HL-60 (cell line): ENCODE measurements at regions not wholly inside any gene's neighbourhood (a gene's known extent, or its start where the extent isn't known, plus 50 kb on each side); places are given as distances from the start of the nearest gene placed in this dataset.

Source experiments
- GABPA ChIP-seq: IDR thresholded peaks from 2 replicates; pipeline ENCODE4 v1.6.1; 2012; ENCODE audit warnings: low read depth
- POLR2AphosphoS5 ChIP-seq: IDR thresholded peaks from 2 replicates; pipeline ENCODE4 v1.6.1; 2012; ENCODE audit warnings: low read depth
- REST ChIP-seq: IDR thresholded peaks from 2 replicates; pipeline ENCODE4 v1.6.1; 2012; ENCODE audit warnings: low read depth; ENCODE audit not compliant: insufficient replicate concordance
- TF ChIP-seq, protein P1 (sequence below): IDR thresholded peaks from one replicate; pipeline ENCODE4 v1.5.1; 2011; ENCODE audit warnings: low read length, control low read depth, inconsistent platforms; ENCODE audit not compliant: insufficient read depth

- TF ChIP-seq, protein P1, sequence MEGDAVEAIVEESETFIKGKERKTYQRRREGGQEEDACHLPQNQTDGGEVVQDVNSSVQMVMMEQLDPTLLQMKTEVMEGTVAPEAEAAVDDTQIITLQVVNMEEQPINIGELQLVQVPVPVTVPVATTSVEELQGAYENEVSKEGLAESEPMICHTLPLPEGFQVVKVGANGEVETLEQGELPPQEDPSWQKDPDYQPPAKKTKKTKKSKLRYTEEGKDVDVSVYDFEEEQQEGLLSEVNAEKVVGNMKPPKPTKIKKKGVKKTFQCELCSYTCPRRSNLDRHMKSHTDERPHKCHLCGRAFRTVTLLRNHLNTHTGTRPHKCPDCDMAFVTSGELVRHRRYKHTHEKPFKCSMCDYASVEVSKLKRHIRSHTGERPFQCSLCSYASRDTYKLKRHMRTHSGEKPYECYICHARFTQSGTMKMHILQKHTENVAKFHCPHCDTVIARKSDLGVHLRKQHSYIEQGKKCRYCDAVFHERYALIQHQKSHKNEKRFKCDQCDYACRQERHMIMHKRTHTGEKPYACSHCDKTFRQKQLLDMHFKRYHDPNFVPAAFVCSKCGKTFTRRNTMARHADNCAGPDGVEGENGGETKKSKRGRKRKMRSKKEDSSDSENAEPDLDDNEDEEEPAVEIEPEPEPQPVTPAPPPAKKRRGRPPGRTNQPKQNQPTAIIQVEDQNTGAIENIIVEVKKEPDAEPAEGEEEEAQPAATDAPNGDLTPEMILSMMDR: no peak
- TF ChIP-seq POLR2AphosphoS5: no peak
- TF ChIP-seq GABPA: no peak
- no peak for TF ChIP-seq REST
Observed at GRCh38 chr2:17270894-17271293, 247.3 kb downstream of the RAD51AP2 start.
